Activated naive CD4-positive, alpha-beta T cell (primary cell): ENCODE measurements at regions not wholly inside any gene's neighbourhood (a gene's known extent, or its start where the extent isn't known, plus 50 kb on each side); places are given as distances from the start of the nearest gene placed in this dataset.

Experiments used
- DNase-seq, 4 experiments: peaks; one replicate each; lab custom pipeline; 2025; lab: John Stamatoyannopoulos, UW

DNA sequence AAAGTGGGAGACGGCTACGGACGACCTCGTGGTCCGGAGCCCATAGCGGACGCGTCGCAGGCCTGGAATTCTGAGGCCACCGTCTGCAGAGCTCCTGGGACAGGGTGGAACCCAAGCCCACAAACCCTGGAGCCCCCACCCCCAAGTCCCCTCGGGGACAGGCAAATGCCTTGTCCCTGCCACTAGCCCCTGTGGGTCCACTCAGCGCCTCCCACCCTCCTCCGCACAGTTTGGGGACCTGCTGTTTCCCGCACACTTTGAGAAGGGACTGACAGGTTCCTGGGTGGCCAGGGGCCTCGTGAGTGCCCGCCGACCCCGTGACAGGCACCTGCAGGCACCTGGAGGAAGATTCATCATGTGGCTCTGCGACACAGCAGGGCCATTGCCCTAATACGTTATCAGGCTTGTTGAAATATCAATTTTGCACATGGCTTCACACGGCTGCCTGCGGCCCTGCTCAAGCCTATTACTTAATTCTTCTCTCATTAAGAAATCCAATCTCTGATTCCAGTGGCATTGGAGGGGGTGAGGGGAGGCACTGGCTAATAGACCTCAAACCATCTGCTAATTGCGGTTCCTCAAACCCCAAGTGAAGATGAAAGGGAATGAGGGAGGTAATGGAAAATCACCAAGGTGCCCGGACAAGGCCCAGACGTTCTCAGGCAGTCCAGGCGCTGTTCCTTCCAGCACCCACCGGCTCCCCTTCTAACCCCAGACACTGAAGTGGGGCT, 672.5 kb downstream of the BRD1 start:
- no peak for DNase-seq

DNA sequence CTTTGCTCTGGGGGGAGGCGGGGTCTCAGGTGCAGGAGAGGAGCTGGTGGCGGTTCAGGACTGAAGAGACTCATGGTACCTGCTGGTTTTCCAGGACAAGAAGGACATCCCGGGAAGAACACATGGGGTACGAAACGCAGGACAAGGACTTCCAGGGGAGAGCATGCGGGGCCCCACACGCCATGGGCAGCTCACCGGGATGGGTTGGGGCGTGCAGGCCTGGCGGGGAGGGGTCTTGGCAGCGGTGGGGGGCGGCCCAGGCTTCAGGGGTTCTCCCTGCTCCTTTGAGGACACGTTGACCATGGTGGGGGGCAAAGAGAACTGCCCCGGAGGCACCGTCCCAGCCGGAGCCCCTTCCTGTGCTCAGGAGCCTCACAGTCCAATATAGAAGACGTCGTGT, 673.2 kb downstream of the BRD1 start:
- DNase-seq: no peak

DNA sequence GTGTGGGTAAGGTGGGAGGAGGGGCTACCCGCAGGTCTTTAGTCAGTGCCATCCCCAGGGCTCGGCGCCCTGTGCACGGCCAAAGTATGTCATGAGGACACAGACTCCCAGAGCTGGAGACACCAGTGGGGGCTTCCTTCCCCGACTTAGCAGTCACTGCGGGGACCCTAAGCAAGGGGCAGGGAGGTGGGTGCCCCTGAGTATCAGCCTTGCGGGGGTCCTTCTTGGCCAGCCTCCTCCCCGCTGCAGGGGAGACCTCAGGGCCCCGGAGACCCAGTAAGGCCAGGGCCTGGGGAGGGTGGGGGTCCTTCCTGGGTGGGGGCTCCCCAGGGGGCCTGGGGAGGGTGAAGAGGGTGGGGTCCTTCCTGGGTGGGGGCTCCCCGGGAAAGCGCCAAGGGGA, 673.8 kb downstream of the BRD1 start:
- DNase-seq: no peak

DNA sequence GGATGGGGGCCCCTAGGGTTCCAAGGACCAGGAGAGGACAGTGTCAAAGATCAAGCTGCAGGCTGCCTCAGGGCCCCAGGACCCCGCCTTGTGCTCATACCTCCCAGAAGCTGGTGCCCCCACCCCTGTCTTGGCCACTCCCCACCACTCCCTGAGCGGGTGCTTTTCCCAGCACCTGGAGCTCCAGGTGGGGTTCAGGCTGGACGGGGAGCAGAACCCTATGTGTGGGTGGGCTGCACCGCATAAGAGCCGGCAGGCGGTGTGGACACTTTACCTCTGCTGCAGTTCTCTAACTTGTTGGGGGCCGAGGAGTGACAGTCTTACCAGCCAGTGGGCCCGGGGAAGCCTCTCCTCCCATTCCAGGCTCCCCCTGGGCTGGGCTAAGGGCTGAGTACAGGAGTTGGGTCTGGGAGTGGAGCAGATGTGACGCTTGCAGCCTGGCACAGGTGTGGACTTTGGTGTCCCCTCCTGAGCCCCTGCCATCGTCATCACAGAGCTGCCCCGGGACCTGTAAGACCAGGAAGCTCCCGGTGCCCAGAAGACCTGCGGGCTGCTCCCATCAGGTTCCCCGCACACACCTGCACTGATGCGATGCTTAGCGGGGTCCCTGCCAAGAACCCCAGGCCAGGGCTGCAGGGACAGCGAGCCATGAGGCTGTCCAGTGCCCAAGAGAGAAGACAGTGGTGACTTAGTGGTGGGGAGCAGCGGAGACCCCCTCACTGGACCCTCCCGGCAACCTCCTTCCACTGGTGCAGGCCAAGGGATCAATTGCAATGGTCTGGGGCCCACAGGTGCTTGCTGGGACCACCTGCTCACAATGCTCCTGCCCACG, 674.5 kb downstream of the BRD1 start:
- DNase-seq: no peak

DNA sequence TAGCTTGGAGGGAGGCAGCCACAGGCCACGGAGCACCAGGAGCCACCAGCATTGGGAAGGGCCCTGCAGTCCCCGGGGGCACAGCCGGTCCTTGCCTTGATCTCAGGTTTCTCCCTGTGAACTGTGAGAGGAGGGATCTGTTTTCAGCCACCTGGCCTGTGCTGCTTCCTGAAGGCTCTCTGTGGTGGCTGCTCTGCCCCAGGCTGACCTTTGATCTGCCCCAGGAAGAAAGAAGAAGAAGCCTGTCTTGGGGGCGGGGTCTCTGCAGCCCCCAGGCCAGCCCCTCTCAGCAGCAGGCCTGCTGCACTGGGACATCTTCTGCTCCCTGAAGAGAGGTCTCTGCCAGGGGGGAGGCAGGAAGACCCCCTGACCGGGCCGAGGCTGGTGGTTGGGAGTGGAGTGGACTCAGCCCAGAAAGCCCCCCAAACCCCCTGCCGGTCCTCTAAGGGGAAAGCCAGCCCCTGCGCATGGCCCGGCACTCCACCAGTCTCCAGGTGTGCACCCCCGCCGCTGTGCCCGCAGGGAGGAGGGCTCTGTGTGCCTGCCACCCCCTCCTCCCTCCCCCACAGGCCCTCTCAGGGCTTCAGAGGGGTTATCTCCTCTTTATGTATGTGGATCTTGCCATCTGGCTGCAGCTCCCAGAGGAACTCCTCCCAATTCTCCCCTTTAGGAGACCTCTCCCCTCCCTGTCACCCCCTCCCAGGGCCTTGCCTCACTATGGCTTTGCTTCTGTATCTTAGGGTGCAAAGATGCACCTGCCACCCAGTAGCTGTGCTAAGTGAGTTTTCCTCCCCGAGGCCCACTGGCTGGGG, 675.3 kb downstream of the BRD1 start:
- DNase-seq: no peak

DNA sequence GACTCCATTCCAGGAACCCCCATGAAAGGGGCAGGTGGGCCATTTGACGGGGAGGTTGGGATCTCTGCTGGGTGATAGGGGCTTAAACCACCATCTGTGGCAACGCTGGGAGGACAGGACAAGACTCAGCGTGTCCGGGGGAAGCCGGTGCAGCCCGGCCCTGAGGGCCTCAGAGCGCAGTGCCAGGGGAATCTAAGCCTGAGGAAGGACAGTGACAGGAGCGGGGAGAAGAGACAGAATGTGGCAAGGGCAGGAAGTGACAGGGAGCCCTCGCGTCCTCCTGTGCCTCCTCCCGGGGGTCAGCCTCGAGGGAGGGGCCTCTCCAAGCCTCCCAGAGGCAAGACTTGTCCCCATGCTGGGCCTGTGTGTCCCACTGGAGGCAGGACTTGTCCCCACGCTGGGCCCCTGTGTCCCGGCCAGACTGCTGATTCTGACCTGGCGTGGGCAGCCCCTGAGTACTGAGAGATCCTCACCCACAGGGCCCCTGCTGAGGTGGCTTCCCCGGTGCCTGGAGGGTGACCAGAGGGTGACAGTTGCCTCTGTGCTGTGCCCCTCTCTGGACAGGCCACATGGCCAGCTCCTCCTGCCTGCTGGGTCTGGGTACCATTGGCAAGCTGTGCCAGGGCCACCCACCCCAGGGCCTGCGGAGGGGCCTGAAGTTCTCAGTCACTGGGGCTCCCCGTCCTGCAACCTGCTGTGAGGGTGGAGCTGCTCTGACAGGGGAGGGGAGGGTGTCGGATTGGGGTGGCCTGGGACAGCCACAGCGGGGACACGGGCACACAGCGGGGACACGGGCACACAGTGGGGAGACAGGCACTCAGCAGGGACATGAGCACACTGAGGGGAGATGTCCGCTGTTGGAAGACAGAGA, 676.2 kb downstream of the BRD1 start:
- no peak for DNase-seq

DNA sequence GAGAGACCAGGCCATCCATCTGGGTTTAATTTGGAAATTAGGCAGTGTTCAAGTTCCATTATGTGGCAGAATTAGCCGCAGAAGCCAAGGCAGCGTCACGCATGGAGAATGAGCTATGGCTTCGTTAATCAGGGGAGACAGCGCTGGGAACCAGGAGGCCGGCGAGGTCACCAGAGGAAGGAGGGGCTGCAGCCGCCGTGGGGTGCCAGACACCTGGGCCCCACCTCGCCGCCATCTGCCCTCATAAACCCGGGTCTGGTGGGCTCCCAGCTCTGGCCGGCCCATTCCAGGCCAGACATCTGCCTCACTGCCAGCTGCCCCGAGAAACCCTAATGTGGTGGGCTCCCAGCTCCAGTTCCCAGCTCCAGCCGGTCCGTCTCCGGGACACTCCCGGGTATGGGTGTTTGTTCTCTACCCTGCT, 676.9 kb downstream of the BRD1 start:
- DNase-seq: no peak

DNA sequence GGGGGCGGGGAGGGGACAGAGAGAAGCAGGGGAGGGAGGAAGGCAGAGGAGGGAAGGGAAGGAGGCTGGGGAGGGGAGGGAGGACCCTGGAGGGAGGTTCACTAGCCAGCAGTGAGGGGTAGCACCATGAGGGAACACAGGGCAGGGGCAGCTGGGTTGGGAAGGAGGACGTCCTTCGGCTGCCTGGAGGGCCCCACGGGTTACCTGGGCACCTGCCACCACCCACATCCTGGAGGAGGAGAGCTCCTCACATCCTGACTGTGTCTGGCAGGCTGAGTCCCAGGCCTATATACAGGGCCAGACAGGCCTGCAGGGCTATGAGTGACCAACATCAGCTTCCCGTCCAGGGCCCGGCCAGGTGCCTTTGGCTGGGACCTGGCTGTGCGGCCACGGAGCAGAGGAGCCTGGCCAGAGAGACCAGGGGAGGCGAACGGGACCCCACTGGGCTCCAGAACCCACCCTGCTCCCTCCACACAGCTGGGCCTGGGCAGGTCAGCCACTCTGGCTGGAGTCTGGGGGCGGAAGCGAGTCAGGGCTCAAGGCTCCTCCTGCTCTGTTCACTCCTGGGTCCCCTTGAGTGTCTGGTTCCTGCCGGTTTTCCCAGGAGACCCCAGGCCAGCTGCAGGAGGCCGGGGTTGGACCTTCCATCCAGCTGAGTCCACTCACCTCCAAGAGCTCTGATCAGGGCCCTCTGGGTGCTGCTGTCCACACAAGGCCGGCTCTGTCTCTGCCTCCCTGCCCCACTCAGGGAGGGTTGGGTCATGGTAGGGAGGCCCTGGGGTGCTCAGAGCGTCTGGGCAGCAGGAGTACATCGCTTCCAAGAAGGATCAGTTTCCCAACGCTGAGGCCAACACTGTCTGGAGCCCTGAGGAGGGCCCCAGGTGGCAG, 677.7 kb downstream of the BRD1 start:
- no peak for DNase-seq

DNA sequence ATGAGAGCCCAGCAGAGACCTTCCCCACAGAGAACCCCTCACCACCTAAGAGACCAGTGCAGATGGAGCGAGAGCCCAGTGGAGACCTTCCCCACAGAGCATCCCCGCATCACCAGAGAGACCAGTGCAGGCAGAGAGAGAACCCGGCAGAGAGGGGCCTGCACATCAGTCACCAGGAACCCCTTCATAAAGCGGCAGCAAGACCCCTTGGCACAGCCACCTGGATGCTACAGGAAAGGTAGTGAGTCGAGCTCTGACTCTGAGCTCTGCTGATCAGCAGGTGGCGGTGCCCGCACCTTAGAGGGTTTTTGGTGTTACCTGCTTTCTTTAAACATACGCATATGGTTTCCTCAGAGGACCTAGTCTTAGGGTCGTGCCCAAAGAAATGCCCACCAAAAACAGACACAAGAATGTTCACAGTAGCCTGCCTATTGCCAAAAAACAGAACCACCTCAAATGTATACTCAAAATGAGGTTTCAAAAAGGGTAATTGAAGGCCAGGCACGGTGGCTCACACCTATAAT, 678.7 kb downstream of the BRD1 start:
- DNase-seq: no peak

DNA sequence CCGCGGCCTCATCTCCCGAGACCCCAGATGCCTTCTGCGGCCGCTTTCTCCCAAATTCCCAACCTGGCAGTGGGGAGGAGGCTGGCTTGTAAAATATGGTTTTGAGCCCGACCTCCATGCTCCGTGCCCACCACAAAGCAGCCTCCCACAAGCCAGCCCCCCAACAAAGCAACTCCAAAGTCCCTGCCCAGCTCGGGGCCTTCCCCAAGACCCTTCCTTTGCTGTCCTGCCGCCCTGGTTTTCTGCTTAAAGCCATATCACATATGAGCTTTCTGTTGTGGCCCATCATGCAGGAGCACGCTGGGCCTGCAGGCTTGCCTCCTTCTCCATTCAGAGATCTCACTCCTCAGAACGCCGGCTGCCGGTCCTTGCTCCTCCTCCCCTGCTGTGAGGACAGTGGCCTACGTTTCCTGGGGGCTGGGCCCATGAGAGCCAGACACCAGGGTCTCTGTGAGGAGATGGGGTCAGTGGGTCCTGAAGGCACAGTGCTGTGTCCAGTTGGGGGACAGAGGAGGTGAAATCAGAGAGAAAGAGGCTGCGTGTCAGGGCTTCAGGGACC, 680.0 kb downstream of the BRD1 start:
- no peak for DNase-seq

DNA sequence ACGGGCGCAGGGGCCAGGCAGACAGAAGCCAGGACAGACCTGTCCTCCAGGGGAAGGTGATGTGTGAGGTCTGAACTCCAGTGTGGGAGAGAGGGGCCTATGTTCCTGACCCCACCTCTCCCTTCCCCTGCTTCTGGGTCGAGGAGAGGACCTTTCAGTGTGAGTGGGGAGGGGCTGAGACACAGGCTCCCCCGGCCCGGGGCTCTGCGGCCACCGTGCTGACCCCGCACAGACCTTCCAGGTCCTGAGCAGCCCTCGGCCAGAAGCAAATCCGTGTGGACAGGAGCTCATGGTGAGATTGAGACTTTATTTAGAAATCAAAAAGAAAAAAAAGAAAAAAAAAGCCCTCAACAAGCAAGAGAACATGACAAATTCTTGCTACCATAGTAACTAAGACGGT, 680.5 kb downstream of the BRD1 start:
- no peak for DNase-seq

DNA sequence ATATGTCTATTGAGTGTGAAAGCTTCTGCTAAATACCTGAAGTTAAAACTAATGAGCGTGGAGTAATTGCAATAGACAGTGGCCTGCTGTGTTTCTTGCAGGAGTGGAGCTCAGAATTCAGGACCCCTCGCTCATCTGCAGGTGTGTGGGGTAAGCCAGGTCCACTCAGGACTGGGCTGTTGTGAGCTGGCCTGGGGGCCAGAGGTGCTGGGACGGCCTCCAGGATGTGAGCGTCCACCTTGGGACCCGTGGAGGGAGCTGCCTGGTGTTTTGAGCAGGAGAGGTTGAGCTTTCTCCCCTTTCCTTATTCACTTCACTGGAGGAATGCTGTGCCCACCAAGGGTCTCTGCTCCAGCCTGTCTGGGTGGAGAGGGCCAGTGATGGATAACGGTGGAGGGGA, 681.2 kb downstream of the BRD1 start:
- no peak for DNase-seq

DNA sequence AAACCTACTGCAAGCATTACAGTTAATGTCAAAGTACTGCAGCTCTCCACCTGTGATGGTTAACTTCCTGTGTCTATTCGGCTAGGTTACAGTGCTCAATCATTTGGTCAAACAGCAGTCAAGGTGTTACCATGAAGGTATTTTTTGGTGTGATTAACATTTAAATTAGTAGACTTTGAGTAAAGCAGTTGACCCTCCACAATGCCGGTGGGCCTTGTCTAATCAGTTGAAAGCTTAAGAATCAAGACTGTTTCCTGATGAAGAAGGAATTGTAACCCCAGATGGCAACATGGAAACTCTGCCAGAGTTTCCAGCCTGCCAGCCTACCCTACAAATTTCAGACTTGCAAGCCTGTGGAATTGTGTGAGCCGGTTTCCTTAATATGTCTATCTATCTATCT, 683.9 kb downstream of the BRD1 start:
- no peak for DNase-seq

DNA sequence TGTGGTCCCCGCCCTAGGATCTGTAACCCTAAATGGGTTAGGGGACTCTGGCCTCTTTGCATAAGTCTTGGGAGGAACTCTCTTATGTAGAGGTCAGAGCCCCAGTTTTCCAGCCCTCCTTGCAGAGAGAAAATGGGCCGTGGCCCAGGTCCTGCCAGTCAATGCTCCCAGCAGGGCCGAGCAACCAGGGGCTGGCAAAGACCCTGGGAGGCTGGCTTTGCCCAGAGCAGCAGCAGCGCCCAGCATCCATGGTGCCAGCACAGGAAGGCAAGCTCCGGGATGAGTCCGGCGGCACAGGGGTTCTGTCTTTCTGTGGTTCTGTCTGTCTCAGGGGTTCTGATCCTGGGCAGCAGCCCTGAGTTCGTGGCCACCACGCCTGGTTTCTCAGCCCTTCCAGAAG, 684.8 kb downstream of the BRD1 start:
- DNase-seq: no peak

DNA sequence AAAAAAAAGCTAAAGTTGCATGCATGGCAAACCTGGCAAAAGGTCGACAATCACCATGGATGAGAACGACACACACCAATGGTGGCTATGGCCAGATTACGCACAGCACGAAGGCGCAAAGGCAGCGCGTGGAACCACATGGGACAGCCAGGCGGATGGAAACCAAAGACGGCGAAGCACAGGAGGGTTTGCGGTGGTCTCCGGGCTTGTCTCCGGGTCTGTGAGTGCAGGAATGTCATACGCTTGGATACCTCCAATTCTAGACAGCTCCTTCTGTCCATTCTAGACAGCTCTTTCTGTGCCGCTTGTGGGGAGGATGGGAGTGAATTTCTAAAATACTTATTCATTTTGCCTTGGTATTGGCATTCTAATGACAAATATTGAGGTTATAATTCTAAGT, 685.4 kb downstream of the BRD1 start:
- DNase-seq: no peak

DNA sequence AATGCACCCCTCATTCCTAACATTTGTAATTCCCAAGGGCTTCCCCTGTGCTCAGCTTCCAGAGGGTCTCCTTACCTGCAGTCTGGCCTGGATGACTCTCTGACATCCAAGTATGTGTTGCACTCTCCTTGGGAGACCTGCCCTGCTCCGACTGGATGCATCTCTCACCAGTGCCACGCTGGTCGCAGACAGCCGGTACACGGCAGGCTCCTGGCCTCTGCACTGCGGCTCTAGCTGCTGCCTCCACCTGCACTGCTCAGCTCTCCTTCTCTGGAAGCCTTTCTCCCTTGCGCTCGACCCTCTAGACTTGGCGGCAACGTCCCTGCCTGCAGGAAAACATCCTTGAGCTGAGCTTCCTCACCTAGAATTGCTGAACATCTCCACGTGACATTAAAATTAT, 685.9 kb downstream of the BRD1 start:
- DNase-seq: no peak

DNA sequence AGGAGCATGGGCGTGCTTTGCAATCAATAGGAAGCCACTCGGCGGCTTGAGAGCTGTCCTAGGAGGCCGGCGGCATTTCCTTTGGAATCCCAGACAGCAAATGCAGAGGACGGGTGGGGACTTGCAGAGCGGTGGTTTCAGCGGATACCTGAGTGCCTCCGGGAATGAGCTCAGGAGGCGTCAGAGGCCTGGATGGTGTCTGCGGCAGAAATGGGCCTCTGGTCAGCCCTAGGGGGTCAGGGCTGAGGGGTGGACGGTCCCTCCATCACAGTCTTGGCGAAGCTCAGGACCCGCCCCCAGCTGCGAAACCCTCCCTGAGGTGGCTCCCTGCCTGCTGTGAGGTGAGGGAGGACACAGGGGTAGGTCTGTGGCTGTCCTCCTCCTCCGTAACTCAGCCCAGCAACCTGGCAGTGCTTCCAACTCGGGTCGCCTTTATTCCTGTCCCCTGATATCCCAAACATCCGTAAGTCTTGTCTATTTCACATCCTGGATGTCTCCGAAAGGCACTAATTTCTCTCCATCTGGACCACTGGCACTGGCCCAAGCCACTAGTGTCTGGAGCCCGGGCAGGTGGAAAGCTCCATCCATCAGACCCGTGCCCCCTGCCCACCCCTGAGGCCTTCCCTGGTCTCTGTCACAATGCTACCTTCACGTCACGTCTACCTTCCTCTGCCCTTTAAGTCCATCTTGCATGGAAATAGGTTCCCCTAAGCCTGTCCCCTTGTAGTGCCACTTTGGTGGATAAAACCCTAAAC, 686.6 kb downstream of the BRD1 start:
- DNase-seq: no peak

DNA sequence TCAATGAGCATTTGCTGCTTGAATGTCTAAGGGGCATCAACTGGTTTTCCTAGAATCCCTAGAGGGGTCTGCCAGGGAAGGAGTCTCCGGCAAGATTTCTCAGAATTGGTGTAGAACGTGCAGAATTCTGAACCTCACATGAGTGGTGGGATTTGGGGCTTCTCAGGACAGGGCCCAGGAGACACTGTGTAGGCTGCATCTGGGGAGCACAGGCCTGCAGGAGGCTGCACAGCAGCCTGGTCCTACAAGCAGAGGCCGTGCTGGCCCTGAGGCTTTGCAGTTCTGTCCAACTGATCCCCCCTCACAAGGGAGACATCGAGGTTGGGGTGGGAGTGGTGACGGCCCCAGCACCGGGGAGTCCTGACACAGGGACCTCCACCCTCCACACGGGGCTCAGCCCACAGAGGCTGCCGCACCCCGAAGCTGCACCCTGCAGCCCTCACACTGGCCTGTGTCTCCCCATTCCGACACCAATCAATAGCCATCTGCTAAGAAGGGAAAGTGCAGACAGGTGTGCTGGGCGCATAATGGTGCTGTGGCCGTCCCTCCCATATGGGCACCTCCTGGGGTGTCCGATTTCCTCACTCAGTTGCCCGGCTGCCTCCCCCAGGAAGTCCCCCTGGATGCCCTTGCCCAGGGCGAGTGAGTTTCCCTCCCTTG, 688.1 kb downstream of the BRD1 start:
- DNase-seq: no peak

DNA sequence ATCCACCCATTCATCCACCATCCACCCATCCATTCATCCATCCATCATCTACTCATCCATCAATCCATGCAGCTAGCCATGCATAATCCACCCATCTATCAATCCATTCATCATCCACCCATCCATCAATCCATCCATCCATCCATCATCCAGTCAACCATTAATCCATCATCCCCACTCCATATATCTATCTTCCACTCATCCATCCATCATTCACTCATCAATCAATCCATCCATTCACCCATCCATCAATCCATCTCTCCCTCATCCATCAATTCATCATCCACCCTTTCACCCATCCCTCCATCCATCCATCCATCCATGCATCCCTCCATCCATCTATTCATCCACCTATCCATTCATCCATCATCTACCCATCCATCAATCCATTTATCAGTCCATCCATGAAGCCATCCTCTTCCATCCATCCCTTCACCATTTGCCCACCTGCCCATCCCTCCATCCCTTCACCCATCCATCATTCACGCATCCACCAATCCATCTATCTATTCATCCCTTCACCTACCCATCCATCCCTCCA, 689.4 kb downstream of the BRD1 start:
- no peak for DNase-seq
